SK-N-MC (cell line): ENCODE measurements at regions not wholly inside any gene's neighbourhood (a gene's known extent, or its start where the extent isn't known, plus 50 kb on each side); places are given as distances from the start of the nearest gene placed in this dataset.
"Not testable (repeated sequence)": the region's sequence is repeated elsewhere in the genome, so short reads cannot be mapped to it uniquely, and the experiment has no call there.

ENCODE experiments used
- EZH2 ChIP-seq: fragments of 200-600 bp; sonication (generic); IDR thresholded peaks from one replicate; pipeline ENCODE4 v1.6.1; 2017; ENCODE audit warnings: antibody characterized with exemption
- POLR2AphosphoS5 ChIP-seq: IDR thresholded peaks from 2 replicates; pipeline ENCODE4 v1.6.1; 2012; ENCODE audit warnings: mild to moderate bottlenecking, low read depth, low read length, borderline replicate concordance

GRCh38 chr10:8285970-8286369 lies 231.5 kb downstream of the GATA3 start:
- TF ChIP-seq EZH2, POLR2AphosphoS5: not testable (repeated sequence)
